ENCODE measurements at regions not wholly inside any gene's neighbourhood (a gene's known extent, or its start where the extent isn't known, plus 50 kb on each side); places are given as distances from the start of the nearest gene placed in this dataset.

DNA sequence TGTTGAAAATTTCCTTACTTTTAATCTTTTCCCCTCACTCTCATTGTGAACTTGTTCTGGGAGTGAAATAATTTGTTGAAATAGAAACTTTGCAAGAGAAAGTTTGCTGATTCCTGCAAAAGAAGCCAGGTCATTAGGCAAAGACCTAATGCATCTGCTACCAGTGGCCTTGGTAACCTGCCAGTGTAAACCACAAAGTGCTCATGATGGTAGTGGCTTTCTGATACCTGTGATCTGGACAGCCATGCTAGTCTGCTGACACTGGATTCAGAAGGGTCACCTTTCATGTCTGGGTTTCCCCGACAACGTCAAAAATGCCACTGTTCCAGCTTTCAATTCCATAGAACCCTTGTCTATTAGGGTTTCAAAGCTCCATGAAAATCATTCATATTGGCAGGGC, 123.7 kb upstream of the MCTP2 start:
- peaks cover 6% of the 10 kb centered on the region for H3K27me3 Mint-ChIP-seq
- no peaks in the 10 kb centered on the region for H3K36me3 Mint-ChIP-seq (ENCODE audit: low read depth)
- ChIA-PET POLR2A (no interaction called here), CTCF (no interaction called here)
- ATAC-seq (ENCODE audit: low read depth) (no peak), DNase-seq (no peak)
- no peak overlapping the region for H3K27ac Mint-ChIP-seq
- TF ChIP-seq, protein P1, sequence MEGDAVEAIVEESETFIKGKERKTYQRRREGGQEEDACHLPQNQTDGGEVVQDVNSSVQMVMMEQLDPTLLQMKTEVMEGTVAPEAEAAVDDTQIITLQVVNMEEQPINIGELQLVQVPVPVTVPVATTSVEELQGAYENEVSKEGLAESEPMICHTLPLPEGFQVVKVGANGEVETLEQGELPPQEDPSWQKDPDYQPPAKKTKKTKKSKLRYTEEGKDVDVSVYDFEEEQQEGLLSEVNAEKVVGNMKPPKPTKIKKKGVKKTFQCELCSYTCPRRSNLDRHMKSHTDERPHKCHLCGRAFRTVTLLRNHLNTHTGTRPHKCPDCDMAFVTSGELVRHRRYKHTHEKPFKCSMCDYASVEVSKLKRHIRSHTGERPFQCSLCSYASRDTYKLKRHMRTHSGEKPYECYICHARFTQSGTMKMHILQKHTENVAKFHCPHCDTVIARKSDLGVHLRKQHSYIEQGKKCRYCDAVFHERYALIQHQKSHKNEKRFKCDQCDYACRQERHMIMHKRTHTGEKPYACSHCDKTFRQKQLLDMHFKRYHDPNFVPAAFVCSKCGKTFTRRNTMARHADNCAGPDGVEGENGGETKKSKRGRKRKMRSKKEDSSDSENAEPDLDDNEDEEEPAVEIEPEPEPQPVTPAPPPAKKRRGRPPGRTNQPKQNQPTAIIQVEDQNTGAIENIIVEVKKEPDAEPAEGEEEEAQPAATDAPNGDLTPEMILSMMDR (IDR thresholded peaks at IDR 0.05) = no peak
- peaks cover 4% of the 10 kb centered on the region for H3K9me3 Mint-ChIP-seq
- intact Hi-C loops (cut with micrococcal nuclease) = no loop called here
- H3K4me3 Mint-ChIP-seq = no peak overlapping the region
- no peaks in the 10 kb centered on the region for H3K4me1 Mint-ChIP-seq

DNA sequence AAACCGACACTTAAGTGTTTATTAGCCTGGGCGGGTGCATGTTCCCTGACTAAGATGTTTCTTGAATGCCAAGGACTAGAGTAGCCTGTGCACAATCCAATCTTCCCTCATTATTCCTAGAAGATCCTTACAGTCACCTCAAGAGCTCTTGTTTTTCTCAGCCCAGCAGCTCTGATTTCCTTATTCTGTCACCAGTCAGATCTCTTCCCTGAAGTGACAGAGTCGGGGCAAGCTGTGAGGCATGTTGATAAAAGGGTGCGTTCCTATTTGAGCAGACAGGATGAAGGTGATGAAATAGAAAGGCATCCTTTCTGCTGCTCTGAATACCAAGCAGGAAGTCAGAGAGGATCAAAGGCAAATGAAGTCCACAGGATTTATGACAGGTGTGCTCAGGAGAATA, 125.6 kb upstream of the MCTP2 start:
- POLR2A ChIA-PET = no interaction called here
- TF ChIP-seq, protein P1 (IDR thresholded peaks at IDR 0.05) = no peak
- CTCF ChIA-PET = no interaction called here
- ATAC-seq (ENCODE audit: low read depth) = no peak
- DNase-seq = no peak
- Mint-ChIP-seq H3K4me1 (no peaks in the 10 kb centered on the region), H3K36me3 (ENCODE audit: low read depth) (no peaks in the 10 kb centered on the region), H3K4me3 (no peak overlapping the region), H3K27ac (no peak overlapping the region), H3K9me3 (peaks cover 4% of the 10 kb centered on the region), H3K27me3 (peaks cover 5% of the 10 kb centered on the region)
- intact Hi-C loops (cut with micrococcal nuclease) = no loop called here

DNA sequence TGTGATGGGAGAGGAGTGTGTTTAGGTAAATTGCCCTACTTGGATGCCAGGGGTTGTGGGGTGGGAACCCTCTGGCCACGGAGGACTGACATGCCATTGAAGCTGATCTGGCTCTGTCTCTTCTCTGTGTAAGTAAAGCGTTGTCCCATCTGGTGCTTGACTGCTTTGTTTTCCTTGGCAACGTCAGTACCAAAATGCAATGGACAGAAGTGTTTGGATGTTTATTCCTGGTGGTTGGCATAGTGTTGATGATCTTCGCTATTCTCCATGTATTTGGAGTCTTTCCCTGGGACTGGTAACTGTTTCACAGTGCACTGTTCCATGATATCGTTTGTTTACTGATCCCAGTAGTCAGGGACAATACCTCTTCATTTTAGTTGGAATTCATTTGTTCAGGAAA, 130.5 kb upstream of the MCTP2 start:
- CTCF ChIA-PET = no interaction called here
- intact Hi-C loops (cut with micrococcal nuclease) = no loop called here
- Mint-ChIP-seq H3K9me3 (peaks cover 4% of the 10 kb centered on the region), H3K4me3 (no peak overlapping the region), H3K4me1 (no peaks in the 10 kb centered on the region), H3K36me3 (ENCODE audit: low read depth) (no peaks in the 10 kb centered on the region), H3K27me3 (peaks cover 2% of the 10 kb centered on the region), H3K27ac (no peak overlapping the region)
- TF ChIP-seq, protein P1 (IDR thresholded peaks at IDR 0.05) = no peak
- no peak for ATAC-seq (ENCODE audit: low read depth)
- POLR2A ChIA-PET = no interaction called here
- DNase-seq = no peak

DNA sequence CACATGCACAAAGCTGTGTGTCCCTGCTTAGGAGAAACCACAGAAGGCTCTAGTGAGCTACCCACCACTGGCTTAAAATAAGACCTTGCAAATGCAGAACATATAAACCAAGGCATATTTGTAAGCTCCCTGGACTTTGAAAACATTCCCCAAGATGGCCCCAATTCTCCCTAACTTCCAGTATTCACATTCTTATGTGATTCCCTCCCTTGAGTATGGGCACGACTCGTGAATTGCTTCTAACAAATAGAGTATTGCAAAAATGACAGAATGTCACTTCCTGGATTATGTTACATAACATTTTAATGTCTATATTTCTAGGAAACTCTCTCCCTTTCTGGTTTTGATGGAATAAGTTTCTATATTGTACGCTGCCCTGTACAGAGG, 131.8 kb upstream of the MCTP2 start:
- TF ChIP-seq, protein P1 (IDR thresholded peaks at IDR 0.05) = no peak
- DNase-seq (no peak), ATAC-seq (ENCODE audit: low read depth) (no peak)
- H3K4me3 Mint-ChIP-seq = no peak overlapping the region
- peaks cover 3% of the 10 kb centered on the region for H3K9me3 Mint-ChIP-seq
- intact Hi-C loops (cut with micrococcal nuclease) = no loop called here
- no peaks in the 10 kb centered on the region for H3K4me1 Mint-ChIP-seq
- H3K27ac Mint-ChIP-seq = no peak overlapping the region
- H3K27me3 Mint-ChIP-seq = peaks cover 2% of the 10 kb centered on the region
- CTCF ChIA-PET = no interaction called here
- POLR2A ChIA-PET = no interaction called here
- H3K36me3 Mint-ChIP-seq (ENCODE audit: low read depth) = no peaks in the 10 kb centered on the region

DNA sequence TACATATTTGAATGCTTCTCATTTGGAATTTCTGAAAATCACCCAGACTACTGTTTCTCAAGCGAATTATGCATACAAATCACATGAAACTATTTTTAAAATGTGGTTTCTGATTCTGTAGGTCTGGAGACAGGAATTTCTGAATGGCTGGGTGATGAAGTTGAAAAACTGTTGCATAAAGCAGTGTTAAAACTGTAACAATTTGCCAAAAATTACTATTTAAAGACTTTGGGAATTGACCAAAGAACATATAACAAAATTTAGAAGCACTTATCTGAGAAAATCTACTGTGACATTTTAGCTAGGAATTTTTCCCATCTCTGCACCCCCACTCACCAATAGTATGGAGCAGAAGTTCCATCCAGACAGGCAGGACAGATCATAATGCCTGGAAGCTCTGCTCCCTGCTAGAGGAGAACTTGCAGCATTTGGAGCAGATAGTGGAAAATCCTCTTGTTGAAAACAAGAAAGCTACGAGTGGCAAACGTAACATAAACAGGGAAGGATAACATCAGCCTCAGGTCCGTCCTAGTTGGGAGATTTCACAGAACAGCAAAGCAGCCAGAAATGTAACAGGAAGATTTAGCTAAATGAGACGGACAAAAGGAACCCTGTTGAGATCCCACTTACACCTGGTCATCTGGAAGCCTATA, 132.3 kb upstream of the MCTP2 start:
- Mint-ChIP-seq H3K4me3 (no peak overlapping the region), H3K27ac (no peak overlapping the region), H3K27me3 (peaks cover 2% of the 10 kb centered on the region), H3K4me1 (no peaks in the 10 kb centered on the region), H3K36me3 (ENCODE audit: low read depth) (no peaks in the 10 kb centered on the region), H3K9me3 (no peaks in the 10 kb centered on the region)
- no peak for ATAC-seq (ENCODE audit: low read depth)
- intact Hi-C loops (cut with micrococcal nuclease) = no loop called here
- CTCF ChIA-PET = no interaction called here
- POLR2A ChIA-PET = no interaction called here
- TF ChIP-seq, protein P1 (IDR thresholded peaks at IDR 0.05) = no peak
- DNase-seq = no peak

All from activated B cell treated with CpG ODN at 0.5 μM for 24 hours (primary cell).